ENCODE measurements at regions not wholly inside any gene's neighbourhood (a gene's known extent, or its start where the extent isn't known, plus 50 kb on each side); places are given as distances from the start of the nearest gene placed in this dataset.
"Not testable (repeated sequence)": the region's sequence is repeated elsewhere in the genome, so short reads cannot be mapped to it uniquely, and the experiment has no call there.

GRCh38 chr16:33593344-33593743 lies 133.9 kb downstream of the TP53TG3F start:
- not testable (repeated sequence) for TF ChIP-seq CTCF (IDR thresholded peaks at IDR 0.05); EZH2 (IDR thresholded peaks at IDR 0.05; ENCODE audit: borderline replicate concordance, insufficient read depth, low read depth, low read length, poor library complexity, severe bottlenecking)

All from B cell (primary cell).